Mammary epithelial cell (primary cell): ENCODE measurements at regions not wholly inside any gene's neighbourhood (a gene's known extent, or its start where the extent isn't known, plus 50 kb on each side); places are given as distances from the start of the nearest gene placed in this dataset.

Source experiments
- CTCF ChIP-seq, 2 donors: IDR thresholded peaks in 1 of 2; conservative IDR thresholded peaks in 1 of 2; 2 replicates each; pipeline ENCODE4 v1.5.1; 2011 to 2012; ENCODE audit warnings: inconsistent platforms in 2 of 2, low read length in 2 of 2, mild to moderate bottlenecking in 2 of 2, control low read depth in 1 of 2, low read depth in 1 of 2; ENCODE audit not compliant: insufficient read depth in 1 of 2; ENCODE audit errors: extremely low read depth in 1 of 2
- EZH2 ChIP-seq: IDR thresholded peaks from 2 replicates; pipeline ENCODE4 v1.6.1; 2012; ENCODE audit warnings: low read length, inconsistent platforms, borderline replicate concordance

GRCh38 chr12:93167331-93167730, 210.4 kb upstream of the NUDT4 start:
- no peak for TF ChIP-seq EZH2
- TF ChIP-seq CTCF (conservative IDR thresholded peaks at IDR 0.05 in 1 of 2, IDR thresholded peaks at IDR 0.05 in 1 of 2; ENCODE audit: extremely low read depth in 1 of 2, insufficient read depth in 1 of 2, low read depth in 1 of 2, low read length in 2 of 2), result no peak
